ENCODE measurements at regions not wholly inside any gene's neighbourhood (a gene's known extent, or its start where the extent isn't known, plus 50 kb on each side); places are given as distances from the start of the nearest gene placed in this dataset.

- TF ChIP-seq POLR2A (IDR thresholded peaks at IDR 0.05; ENCODE audit: low read length) (no peak), GATA1 (IDR thresholded peaks at IDR 0.05; ENCODE audit: low read depth, low read length) (no peak)
Measured at GRCh38 chr13:34144142-34144541, 326.2 kb downstream of the RFC3 start.

Measured in erythroblast (primary cell).